Endothelial cell of umbilical vein (primary cell): ENCODE measurements at regions not wholly inside any gene's neighbourhood (a gene's known extent, or its start where the extent isn't known, plus 50 kb on each side); places are given as distances from the start of the nearest gene placed in this dataset.

Experiments used
- CTCF ChIP-seq, 2 donors: IDR thresholded peaks; 1 replicate in 1 of 2; 2 replicates in 1 of 2; pipeline ENCODE4 v1.5.1; 2011; ENCODE audit warnings: low read length in 2 of 2, mild to moderate bottlenecking in 2 of 2, moderate library complexity in 2 of 2, control low read depth in 1 of 2, inconsistent platforms in 1 of 2, low read depth in 1 of 2; ENCODE audit not compliant: insufficient read depth in 1 of 2; ENCODE audit errors: extremely low read depth in 1 of 2
- EZH2 ChIP-seq: IDR thresholded peaks from 2 replicates; pipeline ENCODE4 v1.6.1; 2012; ENCODE audit warnings: borderline replicate concordance, low read depth, mild to moderate bottlenecking, moderate library complexity, low read length, inconsistent platforms; ENCODE audit not compliant: severe bottlenecking
- FOS ChIP-seq: IDR thresholded peaks from 2 replicates; pipeline ENCODE4 v1.6.1; 2011; ENCODE audit warnings: mild to moderate bottlenecking, low read length, moderate library complexity, borderline replicate concordance; ENCODE audit not compliant: insufficient read depth
- GATA2 ChIP-seq: IDR thresholded peaks from 2 replicates; pipeline ENCODE4 v1.7.0; 2011; ENCODE audit warnings: low read depth, mild to moderate bottlenecking, moderate library complexity, mixed read lengths, low read length; ENCODE audit not compliant: insufficient read length, insufficient read depth
- POLR2A ChIP-seq: IDR thresholded peaks from 2 replicates; pipeline ENCODE4 v1.6.1; 2012; ENCODE audit warnings: low read depth, mild to moderate bottlenecking, control low read depth, low read length
- POLR2AphosphoS5 ChIP-seq: IDR thresholded peaks from 2 replicates; pipeline ENCODE4 v1.6.1; 2012; ENCODE audit warnings: low read depth, mild to moderate bottlenecking, control low read depth, low read length, moderate library complexity; ENCODE audit not compliant: insufficient read depth

GRCh38 chr3:20258371-20258770 lies 72.4 kb upstream of the SGO1 start:
- TF ChIP-seq CTCF (IDR thresholded peaks at IDR 0.05; ENCODE audit: extremely low read depth in 1 of 2, insufficient read depth in 1 of 2, low read depth in 1 of 2, low read length in 2 of 2) = no peak
- TF ChIP-seq GATA2 = no peak
- TF ChIP-seq EZH2 = no peak
- no peak for TF ChIP-seq POLR2A
- no peak for TF ChIP-seq FOS
- TF ChIP-seq POLR2AphosphoS5 = no peak
